HCT116 (cell line): ENCODE measurements at regions not wholly inside any gene's neighbourhood (a gene's known extent, or its start where the extent isn't known, plus 50 kb on each side); places are given as distances from the start of the nearest gene placed in this dataset.
"Not testable (repeated sequence)": the region's sequence is repeated elsewhere in the genome, so short reads cannot be mapped to it uniquely, and the experiment has no call there.

Source experiments
- ATAC-seq: fragments of 200-7000 bp; cut with Tn5 transposase; 2 replicates; pipeline ENCODE4 v1.9.1; 2020; ENCODE audit warnings: mild to moderate bottlenecking, moderate library complexity
- BruUV-seq: library from RNA; stranded (reverse); fragments of 400-500 nt; replicated peaks from 2 replicates; lab custom pipeline; 2021; lab: Mats Ljungman, UMichigan
- CTCF ChIA-PET: fragments of 300-600 bp; sonication (Branson Sonifier 250); formaldehyde crosslinking; loops from one replicate; lab custom pipeline; 2021; ENCODE audit warnings: antibody characterized with exemption; lab: Charles Lee
- POLR2A ChIA-PET: fragments of 300-600, 350-600 bp; sonication (Branson Sonifier 250); formaldehyde crosslinking; loops from one replicate; lab custom pipeline; 2021; ENCODE audit warnings: antibody characterized with exemption; lab: Charles Lee
- RAD21 ChIA-PET, 2 experiments: fragments of 300-600 bp; sonication (Branson Sonifier 250); formaldehyde crosslinking; loops; one replicate each; lab custom pipeline; 2023; ENCODE audit warnings: low total read pairs in 2 of 2; ENCODE audit not compliant: uncharacterized antibody in 2 of 2, unreplicated experiment in 2 of 2, low non-redundant PET in 1 of 2; lab: Charles Lee
- DNase-seq: peaks from one replicate; pipeline ENCODE4 v3.0.0-alpha.2; 2010; ENCODE audit warnings: low read depth, low spot score
- H2AFZ ChIP-seq: fragments of 200-600 bp; shearing (Covaris generic), sonication (generic); 2 replicates; pipeline ENCODE4 v1.6.1; 2017; ENCODE audit warnings: low read depth, mixed run types, mixed read lengths, antibody characterized with exemption, low read length; ENCODE audit not compliant: poor library complexity, severe bottlenecking
- H3K27ac ChIP-seq: 2 replicates; pipeline ENCODE4 v1.5.1; 2012; ENCODE audit warnings: low read depth, low read length
- H3K27me3 ChIP-seq: fragments of 200-600 bp; sonication (generic); 2 replicates; pipeline ENCODE4 v1.6.1; 2016; ENCODE audit warnings: mixed run types, low read length, mixed read lengths; ENCODE audit not compliant: insufficient read depth
- H3K36me3 ChIP-seq, 2 experiments: fragments of 200-500 bp in 1 of 2; fragments of 200-600 bp in 1 of 2; sonication (Bioruptor generic) in 1 of 2; sonication (generic) in 1 of 2; 2 replicates each; pipeline versions ENCODE4 v1.5.1 to v1.6.1; 2014 to 2016; ENCODE audit warnings: low read length in 2 of 2, inconsistent platforms in 1 of 2, mixed read lengths in 1 of 2, mixed run types in 1 of 2; ENCODE audit not compliant: insufficient read depth in 2 of 2, control insufficient read depth in 1 of 2
- H3K4me1 ChIP-seq, 2 experiments: fragments of 200-600 bp in 1 of 2; sonication (generic) in 1 of 2; 2 replicates each; pipeline versions ENCODE4 v1.5.1 to v1.6.1; 2012 to 2017; ENCODE audit warnings: low read length in 2 of 2, inconsistent platforms in 1 of 2, mild to moderate bottlenecking in 1 of 2, mixed read lengths in 1 of 2, mixed run types in 1 of 2, moderate library complexity in 1 of 2; ENCODE audit not compliant: insufficient read depth in 2 of 2, control insufficient read depth in 1 of 2
- H3K4me2 ChIP-seq: fragments of 200-600 bp; sonication (generic); 2 replicates; pipeline ENCODE4 v1.6.1; 2017; ENCODE audit warnings: mixed run types, low read length, mixed read lengths
- H3K4me3 ChIP-seq, 2 experiments: fragments of 200-600 bp in 1 of 2; sonication (generic) in 1 of 2; replicated peaks in 1 of 2; 2 replicates each; pipeline ENCODE4 v1.5.1; 2011 to 2016; ENCODE audit warnings: low read length in 2 of 2, control low read depth in 1 of 2, low read depth in 1 of 2, mild to moderate bottlenecking in 1 of 2, mixed read lengths in 1 of 2, mixed run types in 1 of 2
- H3K79me2 ChIP-seq: fragments of 200-600 bp; sonication (generic); 2 replicates; pipeline ENCODE4 v1.6.1; 2017; ENCODE audit warnings: mild to moderate bottlenecking, mixed run types, low read length, moderate library complexity, mixed read lengths; ENCODE audit not compliant: insufficient read depth
- H3K9ac ChIP-seq: fragments of 200-600 bp; sonication (generic); 2 replicates; pipeline ENCODE4 v1.6.1; 2016; ENCODE audit warnings: low read length, mixed read lengths
- H3K9me2 ChIP-seq: fragments of 200-600 bp; sonication (generic), shearing (Covaris generic); 2 replicates; pipeline ENCODE4 v1.6.1; 2017; ENCODE audit warnings: mixed run types, mild to moderate bottlenecking, moderate library complexity; ENCODE audit not compliant: insufficient read depth
- H3K9me3 ChIP-seq, 2 experiments: fragments of 200-500 bp in 1 of 2; fragments of 200-600 bp in 1 of 2; sonication (Bioruptor generic) in 1 of 2; sonication (generic) in 1 of 2; 2 replicates each; pipeline ENCODE4 v1.6.1; 2014 to 2017; ENCODE audit warnings: low read length in 2 of 2, mixed read lengths in 2 of 2, inconsistent platforms in 1 of 2, low read depth in 1 of 2, mild to moderate bottlenecking in 1 of 2, mixed run types in 1 of 2, moderate library complexity in 1 of 2; ENCODE audit not compliant: control insufficient read depth in 1 of 2, insufficient read depth in 1 of 2
- H4K20me1 ChIP-seq: fragments of 200-600 bp; sonication (generic), shearing (Covaris generic); 2 replicates; pipeline ENCODE4 v1.6.1; 2017; ENCODE audit warnings: mixed run types, mild to moderate bottlenecking, moderate library complexity; ENCODE audit not compliant: insufficient read depth
- intact Hi-C: fragments of 100-400 bp; cut with micrococcal nuclease; formaldehyde crosslinking; loops from 2 replicates; pipeline ENCODE4 v1.10.0; 2022

DNA sequence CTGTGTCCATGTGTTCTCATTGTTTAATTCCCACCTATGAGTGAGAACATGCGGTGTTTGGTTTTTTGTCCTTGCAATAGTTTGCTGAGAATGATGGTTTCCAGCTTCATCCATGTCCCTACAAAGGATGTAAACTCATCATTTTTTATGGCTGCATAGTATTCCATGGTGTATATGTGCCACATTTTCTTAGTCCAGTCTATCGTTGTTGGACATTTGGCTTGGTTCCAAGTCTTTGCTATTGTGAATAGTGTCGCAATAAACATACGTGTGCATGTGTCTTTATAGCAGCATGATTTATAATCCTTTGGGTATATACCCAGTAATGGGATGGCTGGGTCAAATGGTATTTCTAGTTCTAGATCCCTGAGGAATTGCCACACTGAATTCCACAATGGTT lies 114.2 kb upstream of the ZNF195 start:
- H3K36me3 ChIP-seq, CTCF ChIA-PET, RAD21 ChIA-PET, H3K4me1 ChIP-seq, H3K9ac ChIP-seq, H2AFZ ChIP-seq, H3K27ac ChIP-seq, H3K4me2 ChIP-seq, intact Hi-C loops, H3K9me2 ChIP-seq, POLR2A ChIA-PET, ATAC-seq, BruUV-seq, H4K20me1 ChIP-seq, H3K27me3 ChIP-seq, H3K4me3 ChIP-seq, H3K9me3 ChIP-seq, H3K79me2 ChIP-seq, DNase-seq: not testable (repeated sequence)

DNA sequence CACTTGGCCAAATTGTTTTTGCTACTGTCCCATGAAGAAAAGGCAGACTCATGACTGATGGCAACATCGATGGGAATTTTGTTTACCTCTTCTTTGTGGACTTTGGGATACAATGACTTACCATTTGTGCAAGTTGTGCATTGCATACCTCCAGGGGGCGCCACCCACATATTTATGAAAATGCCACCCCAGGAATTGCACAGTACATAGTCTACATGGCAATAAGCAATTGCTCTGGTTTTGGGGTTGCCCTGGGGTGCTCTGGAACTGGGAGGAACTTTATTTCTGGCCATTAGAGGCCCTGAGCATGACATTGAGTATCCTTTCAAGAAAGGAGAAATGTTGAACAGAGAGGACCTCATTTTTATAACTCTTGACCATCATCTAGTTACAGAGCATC lies 109.1 kb upstream of the ZNF195 start:
- ATAC-seq, CTCF ChIA-PET, H3K9me2 ChIP-seq, H3K36me3 ChIP-seq, H3K4me1 ChIP-seq, H3K4me2 ChIP-seq, H3K9ac ChIP-seq, H3K79me2 ChIP-seq, RAD21 ChIA-PET, POLR2A ChIA-PET, H3K4me3 ChIP-seq, H2AFZ ChIP-seq, H3K9me3 ChIP-seq, DNase-seq, BruUV-seq, H3K27ac ChIP-seq, H4K20me1 ChIP-seq, H3K27me3 ChIP-seq: not testable (repeated sequence)
- intact Hi-C loops = loop anchor here (5.0 kb wide), 1 partner anchor 119 kb away; no protein-coding TSS in a partner anchor

DNA sequence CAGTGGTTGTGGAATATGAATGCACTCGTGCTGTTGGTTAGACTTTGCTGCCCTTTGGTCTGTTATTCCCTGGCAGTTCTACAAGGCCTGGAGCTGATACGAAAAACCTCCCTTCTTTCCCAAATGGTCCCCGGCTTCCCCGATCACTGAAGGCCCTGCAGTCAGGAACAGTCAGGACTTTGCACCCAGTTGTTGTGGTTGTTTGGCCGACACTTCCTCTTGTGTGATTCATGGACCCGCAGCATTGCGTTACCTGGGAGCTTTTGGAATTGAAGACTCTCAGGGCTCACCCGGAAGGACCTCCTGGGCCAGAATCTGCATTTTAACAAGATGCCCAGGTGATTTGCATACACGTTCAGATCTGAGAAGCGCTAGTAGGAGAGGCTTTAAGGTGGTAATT lies 106.8 kb upstream of the ZNF195 start:
- H3K9ac ChIP-seq, H3K9me3 ChIP-seq, DNase-seq, H3K27ac ChIP-seq, H3K4me2 ChIP-seq, BruUV-seq, H3K9me2 ChIP-seq, ATAC-seq, H3K27me3 ChIP-seq, H2AFZ ChIP-seq, H4K20me1 ChIP-seq, RAD21 ChIA-PET, H3K36me3 ChIP-seq, CTCF ChIA-PET, POLR2A ChIA-PET, H3K4me3 ChIP-seq, H3K4me1 ChIP-seq, H3K79me2 ChIP-seq: not testable (repeated sequence)
- intact Hi-C loops = loop anchor here (5.0 kb wide), 1 partner anchor 122 kb away; no protein-coding TSS in a partner anchor
